ENCODE measurements at regions not wholly inside any gene's neighbourhood (a gene's known extent, or its start where the extent isn't known, plus 50 kb on each side); places are given as distances from the start of the nearest gene placed in this dataset.

GRCh38 chr4:138451276-138451663 is 209.1 kb upstream of the SLC7A11 start:
- H3K4me1 ChIP-seq (ENCODE audit: control insufficient read depth, extremely low read depth, insufficient read depth, low read length), result no peaks in the 10 kb centered on the region
- DNase-seq (ENCODE audit: low read depth, low spot score) (no peak), FAIRE-seq (no peak)
- H3K9me1 ChIP-seq (ENCODE audit: control insufficient read depth, extremely low read depth, insufficient read depth, low read length), result no peaks in the 10 kb centered on the region
- dilution Hi-C loops (cut with MboI; ENCODE audit: extremely low pct_ligation_motif_present, low sequenced_read_pairs), result no loop called here
- no peaks in the 10 kb centered on the region for H3K79me2 ChIP-seq (ENCODE audit: control insufficient read depth, insufficient read depth, low read length)
- H4K20me1 ChIP-seq (ENCODE audit: control insufficient read depth, extremely low read depth, insufficient read depth, low read length), result no peaks in the 10 kb centered on the region
- H3K4me3 ChIP-seq (ENCODE audit: control insufficient read depth in 2 of 3, extremely low read depth in 1 of 3, insufficient read depth in 2 of 3, low read depth in 1 of 3, low read length in 3 of 3), result no peak overlapping the region
- H3K9ac ChIP-seq (ENCODE audit: control insufficient read depth, extremely low read depth, insufficient read depth, low read length), result no peak overlapping the region
- H3K27me3 ChIP-seq (ENCODE audit: control insufficient read depth, extremely low read depth, insufficient read depth, low read length), result no peaks in the 10 kb centered on the region
- no peaks in the 10 kb centered on the region for H3K9me3 ChIP-seq (ENCODE audit: control insufficient read depth, low read depth, low read length)
- no peak for TF ChIP-seq EZH2 (IDR thresholded peaks at IDR 0.05; ENCODE audit: low read length)
- TF ChIP-seq CTCF (optimal IDR thresholded peaks at IDR 0.05 in 1 of 3, IDR thresholded peaks at IDR 0.05 in 1 of 3, conservative IDR thresholded peaks at IDR 0.05 in 1 of 3; ENCODE audit: extremely low read depth in 1 of 3, insufficient read depth in 2 of 3, low read length in 3 of 3), result no peak
- no peak overlapping the region for H3K27ac ChIP-seq (ENCODE audit: control insufficient read depth, insufficient read depth, low read length)
- no peak overlapping the region for H2AFZ ChIP-seq (ENCODE audit: control insufficient read depth, low read length)
- H3K4me2 ChIP-seq (ENCODE audit: control insufficient read depth, extremely low read depth, insufficient read depth, low read depth, low read length), result no peak overlapping the region
- no peaks in the 10 kb centered on the region for H3K36me3 ChIP-seq (ENCODE audit: control insufficient read depth in 2 of 2, extremely low read depth in 1 of 2, insufficient read depth in 2 of 2, low read length in 2 of 2)

GRCh38 chr4:138450546-138451275 is 208.6 kb upstream of the SLC7A11 start:
- H3K27me3 ChIP-seq (ENCODE audit: control insufficient read depth, extremely low read depth, insufficient read depth, low read length), result no peaks in the 10 kb centered on the region
- H2AFZ ChIP-seq (ENCODE audit: control insufficient read depth, low read length), result no peak overlapping the region
- no peaks in the 10 kb centered on the region for H3K79me2 ChIP-seq (ENCODE audit: control insufficient read depth, insufficient read depth, low read length)
- H3K4me3 ChIP-seq (ENCODE audit: control insufficient read depth in 2 of 3, extremely low read depth in 1 of 3, insufficient read depth in 2 of 3, low read depth in 1 of 3, low read length in 3 of 3), result no peak overlapping the region
- no peaks in the 10 kb centered on the region for H3K4me1 ChIP-seq (ENCODE audit: control insufficient read depth, extremely low read depth, insufficient read depth, low read length)
- H3K27ac ChIP-seq (ENCODE audit: control insufficient read depth, insufficient read depth, low read length), result no peak overlapping the region
- H3K9ac ChIP-seq (ENCODE audit: control insufficient read depth, extremely low read depth, insufficient read depth, low read length), result no peak overlapping the region
- DNase-seq (ENCODE audit: low read depth, low spot score) (no peak), FAIRE-seq (no peak)
- TF ChIP-seq EZH2 (IDR thresholded peaks at IDR 0.05; ENCODE audit: low read length) (no peak), CTCF (optimal IDR thresholded peaks at IDR 0.05 in 1 of 3, IDR thresholded peaks at IDR 0.05 in 1 of 3, conservative IDR thresholded peaks at IDR 0.05 in 1 of 3; ENCODE audit: extremely low read depth in 1 of 3, insufficient read depth in 2 of 3, low read length in 3 of 3) (no peak)
- H4K20me1 ChIP-seq (ENCODE audit: control insufficient read depth, extremely low read depth, insufficient read depth, low read length), result no peaks in the 10 kb centered on the region
- dilution Hi-C loops (cut with MboI; ENCODE audit: extremely low pct_ligation_motif_present, low sequenced_read_pairs), result no loop called here
- no peaks in the 10 kb centered on the region for H3K36me3 ChIP-seq (ENCODE audit: control insufficient read depth in 2 of 2, extremely low read depth in 1 of 2, insufficient read depth in 2 of 2, low read length in 2 of 2)
- no peaks in the 10 kb centered on the region for H3K9me3 ChIP-seq (ENCODE audit: control insufficient read depth, low read depth, low read length)
- no peaks in the 10 kb centered on the region for H3K9me1 ChIP-seq (ENCODE audit: control insufficient read depth, extremely low read depth, insufficient read depth, low read length)
- H3K4me2 ChIP-seq (ENCODE audit: control insufficient read depth, extremely low read depth, insufficient read depth, low read depth, low read length), result no peak overlapping the region
